ENCODE measurements at regions not wholly inside any gene's neighbourhood (a gene's known extent, or its start where the extent isn't known, plus 50 kb on each side); places are given as distances from the start of the nearest gene placed in this dataset.

GRCh38 chr14:57928732-57929131 lies 62.8 kb upstream of the SLC35F4 start:
- H4K91ac ChIP-seq (ENCODE audit: insufficient read depth, low read depth, low read length) = no peak overlapping the region
- no CpG with 5 or more reads among the region's 1 CpG for WGBS, 2 experiments (ENCODE audit: extremely low coverage in 2 of 2, insufficient read length in 1 of 2)
- no peaks in the 10 kb centered on the region for H3K27me3 ChIP-seq (ENCODE audit: control insufficient read depth, insufficient read depth, low read length)
- no peak overlapping the region for H3K9ac ChIP-seq (ENCODE audit: low read depth, low read length)
- no peak overlapping the region for H4K8ac ChIP-seq (ENCODE audit: low read depth in 2 of 2, low read length in 2 of 2)
- POLR2A ChIA-PET (ENCODE audit: unreplicated experiment) = no interaction called here
- ATAC-seq (ENCODE audit: low read depth) (no peak), DNase-seq (no peak)
- TF ChIP-seq FOS (IDR thresholded peaks at IDR 0.05; ENCODE audit: low read depth, low read length) = no peak
- TF ChIP-seq USF2 (IDR thresholded peaks at IDR 0.05; ENCODE audit: low read depth, low read length) = no peak
- TF ChIP-seq MXI1 (IDR thresholded peaks at IDR 0.05; ENCODE audit: borderline replicate concordance, low read depth, low read length) = no peak
- TF ChIP-seq MAZ (IDR thresholded peaks at IDR 0.05; ENCODE audit: borderline replicate concordance, low read depth, low read length) = no peak
- no peak for TF ChIP-seq CEBPB (IDR thresholded peaks at IDR 0.05; ENCODE audit: low read depth, low read length)
- TF ChIP-seq POLR2A (IDR thresholded peaks at IDR 0.05; ENCODE audit: low read depth, low read length) = no peak
- no peak for TF ChIP-seq NFE2L2 (IDR thresholded peaks at IDR 0.05; ENCODE audit: low read depth, low read length)
- H3K18ac ChIP-seq (ENCODE audit: low read depth, low read length) = no peak overlapping the region
- H2BK15ac ChIP-seq (ENCODE audit: low read depth, low read length) = no peak overlapping the region
- no peaks in the 10 kb centered on the region for H3K9me1 ChIP-seq (ENCODE audit: insufficient read depth, low read length)
- H3K14ac ChIP-seq (replicated peaks; ENCODE audit: low read depth, low read length) = no peak overlapping the region
- no peaks in the 10 kb centered on the region for H3K9me3 ChIP-seq (ENCODE audit: control insufficient read depth, insufficient read depth, low read length)
- H4K5ac ChIP-seq (ENCODE audit: low read depth, low read length) = no peak overlapping the region
- H2BK20ac ChIP-seq (ENCODE audit: low read depth, low read length) = no peak overlapping the region
- H3K23ac ChIP-seq (ENCODE audit: low read depth, low read length) = no peak overlapping the region
- no peaks in the 10 kb centered on the region for H3K79me1 ChIP-seq (ENCODE audit: low read depth in 1 of 2, low read length in 2 of 2)
- no peaks in the 10 kb centered on the region for H3K36me3 ChIP-seq (ENCODE audit: control insufficient read depth, insufficient read depth, low read length)
- no peak overlapping the region for H3K4ac ChIP-seq (ENCODE audit: low read depth, low read length)
- H2AK5ac ChIP-seq (ENCODE audit: low read depth, low read length) = no peak overlapping the region
- no peak overlapping the region for H2AFZ ChIP-seq (replicated peaks; ENCODE audit: low read length, poor library complexity)
- H2BK120ac ChIP-seq (ENCODE audit: low read depth, low read length) = no peak overlapping the region
- no TSS peak for BruUV-seq (replicated peaks)
- H3K4me1 ChIP-seq (ENCODE audit: control insufficient read depth, insufficient read depth, low read length) = no peaks in the 10 kb centered on the region
- CTCF ChIA-PET = no interaction called here
- no peak overlapping the region for H3K4me3 ChIP-seq (ENCODE audit: insufficient read depth, low read depth, low read length)
- no peak overlapping the region for H3K56ac ChIP-seq (ENCODE audit: extremely low read depth, insufficient read depth, low read length)
- in situ Hi-C loops (cut with MboI; ENCODE audit: low sequenced_read_pairs) (no loop called here), dilution Hi-C loops (cut with HindIII; ENCODE audit: low sequenced_read_pairs, unreplicated experiment) (no loop called here), intact Hi-C loops (cut with micrococcal nuclease) (no loop called here)
- no peak overlapping the region for H3K4me2 ChIP-seq (ENCODE audit: low read depth, low read length)
- no peak overlapping the region for H2AK9ac ChIP-seq (replicated peaks; ENCODE audit: low read depth, low read length, poor library complexity)
- H2BK5ac ChIP-seq (ENCODE audit: low read depth, low read length, poor library complexity, severe bottlenecking) = no peak overlapping the region
- H4K20me1 ChIP-seq (ENCODE audit: insufficient read depth, low read length) = no peaks in the 10 kb centered on the region
- no peak overlapping the region for H3K27ac ChIP-seq (ENCODE audit: insufficient read depth, low read length)
